Gastrocnemius medialis (tissue), 4 donors: ENCODE measurements at regions not wholly inside any gene's neighbourhood (a gene's known extent, or its start where the extent isn't known, plus 50 kb on each side); places are given as distances from the start of the nearest gene placed in this dataset.

ENCODE experiments used
- POLR2A ChIP-seq, 2 donors: fragments of 450-650 bp; IDR thresholded peaks; one replicate each; pipeline ENCODE4 v1.6.1; 2017; ENCODE audit warnings: antibody characterized with exemption in 2 of 2, mild to moderate bottlenecking in 2 of 2, moderate library complexity in 2 of 2
- TF ChIP-seq, protein P1 (sequence below), 5 experiments: fragments of 450-650 bp in 3 of 5; fragments of 200-600 bp in 2 of 5; sonication (generic) in 2 of 5; IDR thresholded peaks in 4 of 5; conservative IDR thresholded peaks in 1 of 5; 1 replicate in 4 of 5; 2 replicates in 1 of 5; pipeline ENCODE4 v1.5.1; 2016 to 2019; ENCODE audit warnings: antibody characterized with exemption in 5 of 5, mild to moderate bottlenecking in 3 of 5, moderate library complexity in 3 of 5

DNA sequence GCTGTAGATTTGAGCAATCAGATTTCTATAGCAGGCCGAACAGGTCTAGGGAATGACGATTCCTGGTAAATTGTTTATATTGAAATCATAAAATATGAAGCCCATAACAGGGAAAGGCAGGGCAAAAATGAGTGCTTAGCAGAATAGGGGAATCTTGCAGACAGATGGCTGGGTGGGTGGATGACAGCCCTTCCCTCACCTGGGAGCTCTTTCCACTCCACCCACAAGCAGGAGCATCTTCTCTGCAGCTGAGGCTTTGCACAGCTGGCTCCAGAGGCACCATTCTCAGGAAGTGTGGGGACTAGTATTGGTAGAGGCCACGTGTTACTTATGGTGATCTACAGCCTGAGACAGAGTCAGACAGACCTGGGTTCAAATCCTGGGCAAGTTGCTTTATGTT is 55.9 kb upstream of the SYN2 start:
- TF ChIP-seq, protein P1, sequence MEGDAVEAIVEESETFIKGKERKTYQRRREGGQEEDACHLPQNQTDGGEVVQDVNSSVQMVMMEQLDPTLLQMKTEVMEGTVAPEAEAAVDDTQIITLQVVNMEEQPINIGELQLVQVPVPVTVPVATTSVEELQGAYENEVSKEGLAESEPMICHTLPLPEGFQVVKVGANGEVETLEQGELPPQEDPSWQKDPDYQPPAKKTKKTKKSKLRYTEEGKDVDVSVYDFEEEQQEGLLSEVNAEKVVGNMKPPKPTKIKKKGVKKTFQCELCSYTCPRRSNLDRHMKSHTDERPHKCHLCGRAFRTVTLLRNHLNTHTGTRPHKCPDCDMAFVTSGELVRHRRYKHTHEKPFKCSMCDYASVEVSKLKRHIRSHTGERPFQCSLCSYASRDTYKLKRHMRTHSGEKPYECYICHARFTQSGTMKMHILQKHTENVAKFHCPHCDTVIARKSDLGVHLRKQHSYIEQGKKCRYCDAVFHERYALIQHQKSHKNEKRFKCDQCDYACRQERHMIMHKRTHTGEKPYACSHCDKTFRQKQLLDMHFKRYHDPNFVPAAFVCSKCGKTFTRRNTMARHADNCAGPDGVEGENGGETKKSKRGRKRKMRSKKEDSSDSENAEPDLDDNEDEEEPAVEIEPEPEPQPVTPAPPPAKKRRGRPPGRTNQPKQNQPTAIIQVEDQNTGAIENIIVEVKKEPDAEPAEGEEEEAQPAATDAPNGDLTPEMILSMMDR (IDR thresholded peaks at IDR 0.05 in 4 of 5, conservative IDR thresholded peaks at IDR 0.05 in 1 of 5): no peak
- TF ChIP-seq POLR2A (IDR thresholded peaks at IDR 0.05): no peak
